Thyroid gland (tissue), 4 donors: ENCODE measurements at regions not wholly inside any gene's neighbourhood (a gene's known extent, or its start where the extent isn't known, plus 50 kb on each side); places are given as distances from the start of the nearest gene placed in this dataset.
"Not testable (repeated sequence)": the region's sequence is repeated elsewhere in the genome, so short reads cannot be mapped to it uniquely, and the experiment has no call there.

Experiments
- CTCF ChIP-seq, 6 experiments: fragments of 200-600 bp in 3 of 6; fragments of 450-650 bp in 3 of 6; sonication (generic) in 3 of 6; IDR thresholded peaks; one replicate each; pipeline ENCODE4 v1.5.1; 2016 to 2019; ENCODE audit warnings: antibody characterized with exemption in 6 of 6, mild to moderate bottlenecking in 2 of 6, inconsistent platforms in 1 of 6, moderate library complexity in 1 of 6
- POLR2A ChIP-seq, 2 donors: fragments of 450-650 bp; IDR thresholded peaks; one replicate each; pipeline ENCODE4 v1.6.1; 2017; ENCODE audit warnings: antibody characterized with exemption in 2 of 2, mild to moderate bottlenecking in 2 of 2, moderate library complexity in 1 of 2

GRCh38 chr3:4167230-4167629, 135.9 kb upstream of the SETMAR start:
- TF ChIP-seq CTCF, POLR2A (IDR thresholded peaks at IDR 0.05): not testable (repeated sequence)
